GM12872 (cell line): ENCODE measurements at regions not wholly inside any gene's neighbourhood (a gene's known extent, or its start where the extent isn't known, plus 50 kb on each side); places are given as distances from the start of the nearest gene placed in this dataset.

Source experiments
- CTCF ChIP-seq: IDR thresholded peaks from 3 replicates; pipeline ENCODE4 v1.5.1; 2011; ENCODE audit warnings: low read depth, mild to moderate bottlenecking, low read length, moderate library complexity; ENCODE audit not compliant: insufficient read depth

GRCh38 chr4:77398256-77398655 is 207.4 kb upstream of the CXCL13 start:
- TF ChIP-seq CTCF = no peak

DNA sequence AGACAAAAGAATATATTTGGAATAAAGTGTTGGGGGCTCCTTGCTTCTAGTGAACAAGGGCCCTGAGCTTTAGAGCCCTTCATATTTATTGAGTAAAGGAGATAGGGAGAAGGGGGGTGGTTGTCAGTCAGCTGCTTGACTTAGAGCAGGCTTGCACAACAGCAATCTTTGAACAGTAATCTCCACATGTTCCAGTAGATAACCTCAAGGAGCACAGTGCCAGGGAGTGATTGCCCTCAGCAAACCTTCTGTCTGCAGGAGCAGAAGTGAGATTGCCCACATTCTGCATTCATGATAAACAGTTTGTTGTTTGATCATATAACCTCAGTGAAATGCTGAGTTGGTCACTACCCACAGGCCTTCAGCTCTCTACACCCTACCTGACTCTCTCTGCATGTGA is 205.8 kb upstream of the CXCL13 start:
- TF ChIP-seq CTCF = no peak

GRCh38 chr4:77413766-77414165 is 191.9 kb upstream of the CXCL13 start:
- TF ChIP-seq CTCF = no peak

- TF ChIP-seq CTCF = no peak
These were observed 189.9 kb upstream of the CXCL13 start for GRCh38 chr4:77415689-77416088.

- peak; percentile 29; the same call in 1 of the 3 replicates for TF ChIP-seq CTCF
These were observed 187.3 kb upstream of the CXCL13 start for GRCh38 chr4:77418333-77418732.

DNA sequence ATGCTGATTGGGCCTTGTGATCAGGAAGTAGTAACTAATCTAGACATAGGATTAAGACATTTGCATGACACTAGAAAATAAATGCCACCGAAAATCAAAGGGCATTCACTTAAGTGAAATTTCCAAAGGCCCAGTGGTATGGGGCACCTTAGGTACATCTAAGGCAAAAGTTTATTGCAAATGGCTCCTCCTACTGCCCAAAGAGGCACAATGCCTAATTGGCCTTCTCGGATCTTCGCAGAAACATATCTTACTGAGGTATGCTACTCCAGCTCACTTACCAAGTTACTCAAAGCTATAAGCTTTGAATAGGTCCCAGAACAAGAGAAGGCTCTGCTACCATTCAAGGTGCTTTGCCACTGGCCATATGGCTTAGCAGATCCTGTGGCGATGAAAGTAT is 174.8 kb upstream of the CXCL13 start:
- TF ChIP-seq CTCF = 0 out of 3 replicates have a peak, but pooled peaks have one; percentile 16

DNA sequence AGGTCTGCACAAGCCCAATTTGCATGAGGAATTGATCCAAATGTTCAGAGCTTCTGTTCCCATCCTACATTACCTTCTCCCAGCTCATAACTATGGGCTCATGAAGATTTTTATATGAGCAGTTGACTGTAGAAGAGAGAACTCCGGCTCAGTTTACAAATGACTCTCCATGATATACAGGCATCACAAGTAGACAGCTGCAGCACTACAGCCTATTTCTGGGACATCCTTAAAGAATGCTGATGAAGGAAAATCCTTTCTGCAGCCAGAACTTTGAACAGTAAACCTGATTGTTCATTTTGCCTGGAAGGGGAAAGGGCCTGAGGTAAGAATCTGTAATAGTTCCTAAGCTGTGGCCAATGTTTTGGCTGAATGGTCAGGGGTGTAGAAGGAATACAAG is 174.1 kb upstream of the CXCL13 start:
- TF ChIP-seq CTCF = no peak
